ENCODE measurements at regions not wholly inside any gene's neighbourhood (a gene's known extent, or its start where the extent isn't known, plus 50 kb on each side); places are given as distances from the start of the nearest gene placed in this dataset.

- no peak for TF ChIP-seq CTCF (conservative IDR thresholded peaks at IDR 0.05)
- no peak for TF ChIP-seq ZFX (IDR thresholded peaks at IDR 0.05)
These were observed 614.0 kb downstream of the USP25 start for GRCh38 chr21:16343776-16344175.

Data from C4-2B (cell line).